GM12872 (cell line): ENCODE measurements at regions not wholly inside any gene's neighbourhood (a gene's known extent, or its start where the extent isn't known, plus 50 kb on each side); places are given as distances from the start of the nearest gene placed in this dataset.

Experiments
- CTCF ChIP-seq: IDR thresholded peaks from 3 replicates; pipeline ENCODE4 v1.5.1; 2011; ENCODE audit warnings: low read depth, mild to moderate bottlenecking, low read length, moderate library complexity; ENCODE audit not compliant: insufficient read depth

- no peak for TF ChIP-seq CTCF
Measured at GRCh38 chr18:78458356-78458755, 521.3 kb upstream of the SALL3 start.

- no peak for TF ChIP-seq CTCF
Measured at GRCh38 chr18:78459668-78460067, 520.0 kb upstream of the SALL3 start.

GRCh38 chr18:78460558-78460957 is 519.1 kb upstream of the SALL3 start:
- TF ChIP-seq CTCF = no peak

- no peak for TF ChIP-seq CTCF
Measured at GRCh38 chr18:78473563-78473962, 506.1 kb upstream of the SALL3 start.

GRCh38 chr18:78477840-78478239 is 501.8 kb upstream of the SALL3 start:
- TF ChIP-seq CTCF = no peak

GRCh38 chr18:78479443-78479842 is 500.2 kb upstream of the SALL3 start:
- TF ChIP-seq CTCF = no peak

GRCh38 chr18:78480262-78481054 is 499.2 kb upstream of the SALL3 start:
- TF ChIP-seq CTCF = no peak
